PC-9 (cell line): ENCODE measurements at regions not wholly inside any gene's neighbourhood (a gene's known extent, or its start where the extent isn't known, plus 50 kb on each side); places are given as distances from the start of the nearest gene placed in this dataset.

Experiments
- BruUV-seq: library from RNA; stranded (reverse); fragments of 400-500 nt; replicated peaks from 2 replicates; lab custom pipeline; 2021; lab: Mats Ljungman, UMichigan
- CTCF ChIA-PET: fragments of 300-600 bp; sonication (Branson Sonifier 250); formaldehyde crosslinking; loops from one replicate; lab custom pipeline; 2022; ENCODE audit warnings: antibody characterized with exemption; lab: Charles Lee
- POLR2A ChIA-PET: fragments of 300-600 bp; sonication (Branson Sonifier 250); formaldehyde crosslinking; loops from one replicate; lab custom pipeline; 2022; ENCODE audit warnings: antibody characterized with exemption; ENCODE audit not compliant: unreplicated experiment; lab: Charles Lee
- DNase-seq, 2 experiments: peaks; one replicate each; pipeline versions ENCODE4 v3.0.0 to v3.0.0-alpha.2; 2015 to 2022; ENCODE audit warnings: mixed read lengths in 1 of 2
- H2AFZ ChIP-seq: fragments of 200-600 bp; sonication (generic); 2 replicates; pipeline ENCODE4 v1.8.1; 2017; ENCODE audit warnings: antibody characterized with exemption
- H3F3A ChIP-seq: fragments of 200-600 bp; sonication (generic); 2 replicates; pipeline ENCODE4 v1.8.1; 2017; ENCODE audit warnings: antibody characterized with exemption, mild to moderate bottlenecking, low read depth; ENCODE audit not compliant: insufficient read depth
- H3K27ac ChIP-seq: fragments of 200-600 bp; sonication (generic); 2 replicates; pipeline ENCODE4 v1.6.1; 2016; ENCODE audit warnings: mixed run types
- H3K27me3 ChIP-seq: fragments of 200-600 bp; sonication (generic); 2 replicates; pipeline ENCODE4 v1.6.1; 2016; ENCODE audit warnings: low read depth, mixed run types; ENCODE audit not compliant: insufficient read depth
- H3K36me3 ChIP-seq: fragments of 200-600 bp; sonication (generic); 2 replicates; pipeline ENCODE4 v1.6.1; 2016; ENCODE audit warnings: low read depth, mixed run types
- H3K4me1 ChIP-seq: fragments of 200-600 bp; sonication (generic); replicated peaks from 2 replicates; pipeline ENCODE4 v1.6.1; 2016; ENCODE audit warnings: mixed run types; ENCODE audit not compliant: insufficient read depth
- H3K4me2 ChIP-seq: fragments of 200-600 bp; sonication (generic); 2 replicates; pipeline ENCODE4 v1.6.1; 2017; ENCODE audit warnings: mixed run types
- H3K4me3 ChIP-seq: fragments of 200-600 bp; sonication (generic); 2 replicates; pipeline ENCODE4 v1.6.1; 2016; ENCODE audit warnings: mixed run types
- H3K79me2 ChIP-seq: fragments of 200-600 bp; sonication (generic); 2 replicates; pipeline ENCODE4 v1.6.1; 2017; ENCODE audit warnings: low read depth, mixed run types
- H3K9me2 ChIP-seq: fragments of 200-600 bp; sonication (generic); 2 replicates; pipeline ENCODE4 v1.8.1; 2017; ENCODE audit warnings: mild to moderate bottlenecking; ENCODE audit not compliant: insufficient read depth
- H3K9me3 ChIP-seq: fragments of 200-600 bp; sonication (generic); 2 replicates; pipeline ENCODE4 v1.8.1; 2016; ENCODE audit warnings: low read depth; ENCODE audit not compliant: insufficient read depth
- H4K20me1 ChIP-seq: fragments of 200-600 bp; sonication (generic); 2 replicates; pipeline ENCODE4 v1.8.1; 2017; ENCODE audit not compliant: insufficient read depth
- CTCF ChIP-seq: fragments of 200-600 bp; sonication (generic); conservative IDR thresholded peaks from 2 replicates; pipeline ENCODE4 v1.6.1; 2017; ENCODE audit warnings: mixed run types, antibody characterized with exemption, mild to moderate bottlenecking, moderate library complexity
- EZH2 ChIP-seq: fragments of 200-600 bp; sonication (generic); IDR thresholded peaks from 2 replicates; pipeline ENCODE4 v1.8.0; 2017; ENCODE audit warnings: antibody characterized with exemption, low read depth
- intact Hi-C: fragments of 100-400 bp; cut with micrococcal nuclease; formaldehyde crosslinking; loops from one replicate; pipeline ENCODE4 v1.10.0; 2022; ENCODE audit not compliant: unreplicated experiment

GRCh38 chr3:103337179-103337845 is 902.5 kb downstream of the ZPLD1 start:
- Histone ChIP-seq H3K9me2 (no peaks in the 10 kb centered on the region), H4K20me1 (no peaks in the 10 kb centered on the region), H3K27me3 (no peaks in the 10 kb centered on the region), H3K4me2 (no peak overlapping the region), H3K36me3 (no peaks in the 10 kb centered on the region), H3K27ac (no peak overlapping the region), H3K9me3 (no peaks in the 10 kb centered on the region), H3K4me1 (no peaks in the 10 kb centered on the region), H2AFZ (no peak overlapping the region), H3F3A (no peaks in the 10 kb centered on the region), H3K4me3 (no peak overlapping the region), H3K79me2 (no peaks in the 10 kb centered on the region)
- no TSS peak for BruUV-seq
- intact Hi-C loops = no loop called here
- ChIA-PET POLR2A (no interaction called here), CTCF (no interaction called here)
- no peak for DNase-seq
- TF ChIP-seq EZH2 = no peak
- TF ChIP-seq CTCF = no peak

- no peaks in the 10 kb centered on the region for H3K9me3 ChIP-seq
- no peaks in the 10 kb centered on the region for H3K4me1 ChIP-seq
- H3K9me2 ChIP-seq = no peaks in the 10 kb centered on the region
- H3K4me3 ChIP-seq = no peak overlapping the region
- H2AFZ ChIP-seq = no peak overlapping the region
- no peak overlapping the region for H3K4me2 ChIP-seq
- no peaks in the 10 kb centered on the region for H3K79me2 ChIP-seq
- BruUV-seq = no TSS peak
- no peaks in the 10 kb centered on the region for H4K20me1 ChIP-seq
- no peak for TF ChIP-seq EZH2
- intact Hi-C loops = no loop called here
- no peak overlapping the region for H3K27ac ChIP-seq
- no peaks in the 10 kb centered on the region for H3K36me3 ChIP-seq
- no peaks in the 10 kb centered on the region for H3F3A ChIP-seq
- H3K27me3 ChIP-seq = no peaks in the 10 kb centered on the region
- ChIA-PET POLR2A (no interaction called here), CTCF (no interaction called here)
- no peak for DNase-seq
These were observed 906.3 kb downstream of the ZPLD1 start for GRCh38 chr3:103341078-103341606.

GRCh38 chr3:103342205-103342731 is 907.5 kb downstream of the ZPLD1 start:
- H3K4me1 ChIP-seq = no peaks in the 10 kb centered on the region
- H3K9me2 ChIP-seq = no peaks in the 10 kb centered on the region
- H3K9me3 ChIP-seq = no peaks in the 10 kb centered on the region
- no TSS peak for BruUV-seq
- H3F3A ChIP-seq = no peaks in the 10 kb centered on the region
- no peak overlapping the region for H3K4me3 ChIP-seq
- H4K20me1 ChIP-seq = no peaks in the 10 kb centered on the region
- H3K27me3 ChIP-seq = no peaks in the 10 kb centered on the region
- no peak overlapping the region for H3K4me2 ChIP-seq
- intact Hi-C loops = no loop called here
- TF ChIP-seq CTCF (no peak), EZH2 (no peak)
- CTCF ChIA-PET = no interaction called here
- DNase-seq = no peak
- no peak overlapping the region for H2AFZ ChIP-seq
- H3K79me2 ChIP-seq = no peaks in the 10 kb centered on the region
- no peak overlapping the region for H3K27ac ChIP-seq
- no peaks in the 10 kb centered on the region for H3K36me3 ChIP-seq
- POLR2A ChIA-PET = interaction anchor here (0.6 kb wide), 1 partner anchor 12 kb away, joined by 4 read pairs; no protein-coding TSS in a partner anchor
